ENCODE measurements at regions not wholly inside any gene's neighbourhood (a gene's known extent, or its start where the extent isn't known, plus 50 kb on each side); places are given as distances from the start of the nearest gene placed in this dataset.

GRCh38 chr12:34350092-34351041 lies 328.1 kb downstream of the ALG10 start:
- Histone ChIP-seq H3K79me2 (ENCODE audit: insufficient read depth, low read length) (no peaks in the 10 kb centered on the region), H3K4me2 (ENCODE audit: low read depth, low read length, poor library complexity, severe bottlenecking) (no peak overlapping the region), H3K27ac (ENCODE audit: low read depth, low read length) (no peak overlapping the region), H3K9me2 (replicated peaks; ENCODE audit: insufficient read depth, low read length) (no peaks in the 10 kb centered on the region), H3K36me3 (ENCODE audit: low read length) (no peaks in the 10 kb centered on the region), H2AFZ (ENCODE audit: low read depth, low read length, severe bottlenecking) (no peak overlapping the region), H3K9ac (ENCODE audit: low read length) (no peak overlapping the region), H3F3A (ENCODE audit: insufficient read depth) (no peaks in the 10 kb centered on the region), H3K4me3 (ENCODE audit: insufficient read depth, low read length, poor library complexity, severe bottlenecking) (no peak overlapping the region), H3K27me3 (ENCODE audit: low read length) (no peaks in the 10 kb centered on the region), H4K20me1 (ENCODE audit: low read depth, low read length) (no peaks in the 10 kb centered on the region), H3K9me3 (ENCODE audit: insufficient read depth, low read length) (no peaks in the 10 kb centered on the region)
- TF ChIP-seq EZH2phosphoT487 (conservative IDR thresholded peaks at IDR 0.05; ENCODE audit: low read length) (no peak), CTCF (IDR thresholded peaks at IDR 0.05; ENCODE audit: insufficient read depth, low read length, poor library complexity, severe bottlenecking) (no peak)

- H3K27me3 ChIP-seq (ENCODE audit: low read length): no peaks in the 10 kb centered on the region
- H3K36me3 ChIP-seq (ENCODE audit: low read length): no peaks in the 10 kb centered on the region
- no peaks in the 10 kb centered on the region for H3K9me3 ChIP-seq (ENCODE audit: insufficient read depth, low read length)
Observed at GRCh38 chr12:34352098-34352497, 329.8 kb downstream of the ALG10 start.

GRCh38 chr12:34354239-34355200 lies 332.2 kb downstream of the ALG10 start:
- Histone ChIP-seq H3K9me2 (replicated peaks; ENCODE audit: insufficient read depth, low read length) (no peaks in the 10 kb centered on the region), H3K4me3 (ENCODE audit: insufficient read depth, low read length, poor library complexity, severe bottlenecking) (no peak overlapping the region), H4K20me1 (ENCODE audit: low read depth, low read length) (no peaks in the 10 kb centered on the region), H3K4me2 (ENCODE audit: low read depth, low read length, poor library complexity, severe bottlenecking) (no peak overlapping the region), H3F3A (ENCODE audit: insufficient read depth) (no peaks in the 10 kb centered on the region), H3K79me2 (ENCODE audit: insufficient read depth, low read length) (no peaks in the 10 kb centered on the region), H2AFZ (ENCODE audit: low read depth, low read length, severe bottlenecking) (no peak overlapping the region), H3K9ac (ENCODE audit: low read length) (no peak overlapping the region), H3K27me3 (ENCODE audit: low read length) (no peaks in the 10 kb centered on the region), H3K36me3 (ENCODE audit: low read length) (no peaks in the 10 kb centered on the region), H3K27ac (ENCODE audit: low read depth, low read length) (no peak overlapping the region), H3K9me3 (ENCODE audit: insufficient read depth, low read length) (no peaks in the 10 kb centered on the region)
- TF ChIP-seq CTCF (IDR thresholded peaks at IDR 0.05; ENCODE audit: insufficient read depth, low read length, poor library complexity, severe bottlenecking) (no peak), EZH2phosphoT487 (conservative IDR thresholded peaks at IDR 0.05; ENCODE audit: low read length) (no peak)

More at GRCh38 chr12:34352098-34352497, 329.8 kb downstream of the ALG10 start:
- H3K4me3 ChIP-seq (ENCODE audit: insufficient read depth, low read length, poor library complexity, severe bottlenecking): no peak overlapping the region
- H3K9me2 ChIP-seq (replicated peaks; ENCODE audit: insufficient read depth, low read length): no peaks in the 10 kb centered on the region
- no peaks in the 10 kb centered on the region for H4K20me1 ChIP-seq (ENCODE audit: low read depth, low read length)
- H3K4me2 ChIP-seq (ENCODE audit: low read depth, low read length, poor library complexity, severe bottlenecking): no peak overlapping the region
- TF ChIP-seq EZH2phosphoT487 (conservative IDR thresholded peaks at IDR 0.05; ENCODE audit: low read length): no peak
- H3K27ac ChIP-seq (ENCODE audit: low read depth, low read length): no peak overlapping the region
- H3K79me2 ChIP-seq (ENCODE audit: insufficient read depth, low read length): no peaks in the 10 kb centered on the region
- no peak overlapping the region for H2AFZ ChIP-seq (ENCODE audit: low read depth, low read length, severe bottlenecking)
- H3K9ac ChIP-seq (ENCODE audit: low read length): no peak overlapping the region
- H3F3A ChIP-seq (ENCODE audit: insufficient read depth): no peaks in the 10 kb centered on the region
